A549 (cell line): ENCODE measurements at regions not wholly inside any gene's neighbourhood (a gene's known extent, or its start where the extent isn't known, plus 50 kb on each side); places are given as distances from the start of the nearest gene placed in this dataset.

Experiments
- CTCF ChIP-seq: fragments of >200 bp; sonication (Bioruptor Twin); formaldehyde crosslinking; IDR thresholded peaks from 3 replicates; pipeline ENCODE4 v1.5.1; 2016
- ELK1 ChIP-seq: fragments of 150-350 bp; IDR thresholded peaks from 2 replicates; pipeline ENCODE4 v1.6.1; 2014; ENCODE audit warnings: low read depth, mild to moderate bottlenecking, low read length
- ESRRA ChIP-seq: fragments of 150-350 bp; IDR thresholded peaks from 2 replicates; pipeline ENCODE4 v1.6.1; 2014; ENCODE audit warnings: mild to moderate bottlenecking, low read length, borderline replicate concordance
- JUN ChIP-seq, 2 experiments: fragments of >200 bp; sonication (Bioruptor Twin); formaldehyde crosslinking; IDR thresholded peaks; 2 replicates in 1 of 2; 3 replicates in 1 of 2; pipeline ENCODE4 v1.6.1; 2016 to 2017
- MAFK ChIP-seq: fragments of 450-650 bp; IDR thresholded peaks from 2 replicates; pipeline ENCODE4 v1.6.1; 2014; ENCODE audit not compliant: partially characterized antibody
- MAX ChIP-seq: IDR thresholded peaks from 2 replicates; pipeline ENCODE4 v1.6.1; 2012
- NFE2L2 ChIP-seq: fragments of 150-350 bp; conservative IDR thresholded peaks from 2 replicates; pipeline ENCODE4 v1.6.1; 2014; ENCODE audit warnings: low read length
- POLR2A ChIP-seq: IDR thresholded peaks from 2 replicates; pipeline ENCODE4 v1.6.1; 2012; ENCODE audit warnings: mild to moderate bottlenecking, low read length
- REST ChIP-seq: fragments of 200-600 bp; sonication (generic); IDR thresholded peaks from 2 replicates; pipeline ENCODE4 v1.6.1; 2016; ENCODE audit warnings: antibody characterized with exemption, mild to moderate bottlenecking, moderate library complexity
- RFX5 ChIP-seq: fragments of 450-650 bp; IDR thresholded peaks from 2 replicates; pipeline ENCODE4 v1.7.1; 2014; ENCODE audit warnings: antibody characterized with exemption, mild to moderate bottlenecking, moderate library complexity

GRCh38 chr9:7508516-7508915, 291.1 kb downstream of the DMAC1 start:
- no peak for TF ChIP-seq CTCF
- TF ChIP-seq RFX5: no peak
- TF ChIP-seq MAX: no peak
- TF ChIP-seq NFE2L2: no peak
- TF ChIP-seq POLR2A: no peak
- TF ChIP-seq ELK1: no peak
- no peak for TF ChIP-seq ESRRA
- no peak for TF ChIP-seq MAFK
- no peak for TF ChIP-seq JUN (IDR thresholded peaks at IDR 0.05)
- TF ChIP-seq REST: no peak
